ENCODE measurements at regions not wholly inside any gene's neighbourhood (a gene's known extent, or its start where the extent isn't known, plus 50 kb on each side); places are given as distances from the start of the nearest gene placed in this dataset.

GRCh38 chr13:38519229-38519911 is 167.5 kb upstream of the FREM2 start:
- no peak for DNase-seq (ENCODE audit: low read depth)

DNA sequence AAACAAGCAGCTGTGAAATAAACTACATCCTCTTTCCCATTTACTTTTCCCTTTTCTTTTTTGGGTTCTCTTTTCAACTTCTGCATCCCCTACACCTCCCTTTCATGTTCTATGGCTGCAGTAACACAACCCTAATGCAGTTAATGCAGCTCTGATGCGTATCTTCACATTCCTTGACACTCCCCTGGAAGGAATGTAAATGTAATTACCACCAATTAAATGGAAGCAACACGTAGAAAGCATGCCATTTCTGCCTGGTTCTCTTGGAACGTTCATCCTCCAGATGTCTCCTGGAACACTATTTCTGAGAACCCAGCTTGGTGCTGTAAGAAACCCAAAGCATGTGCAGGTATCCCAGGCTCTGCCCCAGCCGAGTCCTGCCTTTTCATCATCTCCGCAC is 166.8 kb upstream of the FREM2 start:
- DNase-seq (ENCODE audit: low read depth): no peak

GRCh38 chr13:38527140-38527539 is 159.7 kb upstream of the FREM2 start:
- DNase-seq (ENCODE audit: low read depth): no peak

DNA sequence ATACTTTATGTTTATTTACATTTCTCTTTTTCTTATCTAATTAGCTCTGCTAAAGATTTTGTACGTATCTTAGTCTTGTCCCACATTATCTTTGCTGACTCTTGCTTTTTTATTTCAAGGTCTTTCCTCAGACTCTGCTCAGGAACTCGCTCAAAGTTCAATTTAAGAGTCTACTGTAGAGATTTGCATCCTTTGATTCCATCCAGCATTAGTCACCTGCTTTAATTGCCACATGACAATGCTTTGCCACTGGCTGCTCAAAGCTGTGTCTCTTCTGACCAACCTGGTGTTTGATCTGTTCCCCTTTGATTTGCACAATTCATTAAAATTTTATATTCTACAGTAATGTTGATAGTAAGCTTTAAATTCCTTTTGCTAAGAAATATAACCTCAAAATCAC is 157.9 kb upstream of the FREM2 start:
- DNase-seq (ENCODE audit: low read depth): no peak

DNA sequence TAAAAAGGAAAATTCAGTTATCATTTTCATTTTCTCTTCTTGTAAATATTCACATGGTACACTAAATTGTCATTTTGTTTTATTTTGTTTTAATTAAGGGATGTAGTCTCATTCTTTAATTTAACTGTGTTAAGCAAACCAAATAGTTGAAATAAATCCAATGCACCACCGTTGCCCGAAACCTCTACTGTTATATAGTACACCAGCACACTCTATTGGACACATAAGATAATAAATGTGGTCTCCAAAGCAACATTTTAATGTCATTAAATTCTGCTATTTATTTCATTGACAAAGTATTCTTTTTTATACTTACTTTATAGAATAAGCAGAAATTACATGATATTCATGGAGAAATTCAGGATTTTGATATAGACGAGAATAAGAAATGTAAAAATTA is 156.4 kb upstream of the FREM2 start:
- peak; percentile 4 for DNase-seq (ENCODE audit: low read depth)

- no peak for DNase-seq (ENCODE audit: low read depth)
These were observed 151.6 kb upstream of the FREM2 start for GRCh38 chr13:38535261-38535660.

DNA sequence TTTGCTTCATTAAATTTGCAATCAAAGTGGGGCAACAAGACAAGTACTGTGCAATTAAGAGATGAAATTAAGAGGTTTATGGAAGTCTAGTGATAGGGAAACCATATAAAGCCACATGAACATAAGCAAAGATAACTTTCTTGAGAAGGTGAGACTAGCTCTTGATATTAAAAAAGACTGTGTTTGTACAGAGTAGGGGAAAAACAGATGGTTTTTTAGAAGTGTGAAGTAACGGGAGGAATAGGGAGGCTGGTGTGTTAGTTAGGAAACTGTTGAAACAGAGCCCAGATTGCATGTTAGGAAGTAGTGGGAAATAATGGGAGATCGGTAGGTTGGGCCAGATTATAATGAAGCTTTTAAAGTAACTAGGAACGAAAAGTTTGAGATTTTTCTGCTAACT is 149.8 kb upstream of the FREM2 start:
- DNase-seq (ENCODE audit: low read depth): no peak

DNA sequence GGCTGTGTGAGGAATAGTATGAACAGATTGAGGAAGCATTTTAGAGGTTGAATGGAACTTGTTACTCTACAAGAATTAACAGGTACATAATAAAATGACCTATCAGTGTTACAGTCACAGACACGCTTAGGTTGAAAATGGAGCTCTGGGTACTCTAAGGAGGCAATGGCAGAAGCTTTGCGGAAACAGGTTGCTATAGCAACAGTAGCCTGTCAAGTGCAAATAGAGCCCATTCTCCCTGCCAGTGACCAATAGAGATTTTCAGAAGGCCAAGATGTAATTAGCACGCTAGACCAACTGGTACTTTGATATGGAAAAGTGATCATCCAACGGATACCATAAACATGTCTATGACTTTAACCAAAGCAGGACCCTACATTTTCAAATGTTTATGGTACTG is 148.5 kb upstream of the FREM2 start:
- DNase-seq (ENCODE audit: low read depth): no peak

GRCh38 chr13:38539632-38540031 is 147.2 kb upstream of the FREM2 start:
- no peak for DNase-seq (ENCODE audit: low read depth)

- peak; percentile 15 for DNase-seq (ENCODE audit: low read depth)
These were observed 144.3 kb upstream of the FREM2 start for GRCh38 chr13:38542601-38543000.

DNA sequence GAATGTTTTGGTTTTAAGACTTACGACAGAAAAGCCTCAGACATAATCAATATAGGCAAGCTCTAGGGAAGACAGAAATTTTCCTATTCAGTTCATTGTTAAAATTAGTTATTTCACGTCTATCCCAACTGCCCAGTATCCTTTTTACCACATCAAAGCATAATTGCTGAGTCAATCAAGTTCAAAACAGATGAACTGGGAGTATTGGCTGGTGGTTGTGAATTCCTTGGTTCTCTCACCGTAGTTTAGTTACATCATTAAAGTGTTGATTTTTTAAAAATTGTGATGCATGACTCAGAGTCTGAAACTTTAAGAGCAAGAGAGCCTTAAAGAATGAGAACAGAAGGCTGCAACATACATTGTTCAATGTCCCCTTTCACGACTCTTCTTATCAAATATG is 143.3 kb upstream of the FREM2 start:
- peak; percentile 4 for DNase-seq (ENCODE audit: low read depth)

GRCh38 chr13:38563739-38564138 is 123.1 kb upstream of the FREM2 start:
- DNase-seq (ENCODE audit: low read depth): no peak

DNA sequence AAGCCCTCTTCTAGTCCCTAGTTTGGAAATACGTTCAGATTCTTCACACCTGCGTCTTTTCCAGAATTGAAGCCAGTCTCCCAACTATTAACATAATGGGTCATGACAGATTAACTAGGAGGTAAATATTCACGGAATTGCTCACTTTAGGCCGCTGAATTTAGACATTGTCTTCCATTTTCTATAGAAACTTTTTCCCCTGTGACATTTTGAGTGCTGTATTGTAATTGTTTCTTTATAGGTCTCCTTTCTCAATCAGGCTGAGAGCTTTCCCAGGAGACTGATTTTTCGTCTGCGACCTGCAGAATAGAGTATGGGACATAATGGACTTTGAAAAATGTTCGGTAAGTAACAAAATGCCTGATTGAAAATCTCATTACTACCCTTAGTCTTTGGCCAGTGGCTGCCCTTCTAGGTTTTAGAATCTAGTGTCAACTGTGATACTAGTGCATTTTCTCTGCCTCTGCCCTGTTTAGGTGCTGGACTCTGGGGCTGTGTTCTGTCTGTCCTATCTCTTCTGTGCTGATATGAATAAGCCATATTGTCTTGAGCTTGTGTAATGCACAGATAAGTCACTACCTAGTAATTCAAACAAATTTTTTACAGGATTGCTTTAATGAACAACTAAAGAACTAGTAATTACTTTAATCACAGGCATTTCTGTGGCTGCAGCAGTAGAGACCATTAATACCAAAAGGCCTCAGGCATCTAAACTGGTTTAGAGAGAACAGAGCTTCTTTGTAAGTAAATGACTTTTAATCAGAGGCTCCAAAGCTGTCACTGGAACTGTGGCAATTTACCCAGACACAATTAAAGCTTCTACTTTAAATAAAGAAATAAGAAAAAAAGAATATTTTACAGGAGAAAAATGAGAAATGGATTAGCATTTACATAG is 122.4 kb upstream of the FREM2 start:
- DNase-seq (ENCODE audit: low read depth): peak; percentile 2

- DNase-seq (ENCODE audit: low read depth): no peak
These were observed 120.9 kb upstream of the FREM2 start for GRCh38 chr13:38566023-38566422.

DNA sequence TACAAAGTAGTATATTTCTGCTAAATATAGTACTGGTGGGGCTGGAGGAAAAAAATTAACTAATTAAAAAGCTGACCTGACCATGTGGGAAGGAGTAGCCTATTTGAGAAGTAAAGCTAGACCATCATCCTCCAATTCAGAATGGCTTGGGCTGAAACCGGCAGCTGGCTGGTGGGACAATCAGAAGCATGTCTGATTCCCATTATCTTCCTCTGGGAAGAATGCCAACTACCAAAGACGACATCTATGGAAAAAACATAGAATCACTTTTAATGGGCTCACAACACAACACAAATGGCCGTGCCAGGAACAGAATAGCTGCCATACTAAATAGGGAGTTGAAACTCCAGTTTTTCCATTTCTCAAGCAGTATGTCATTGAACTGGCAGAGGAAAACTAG is 120.4 kb upstream of the FREM2 start:
- DNase-seq (ENCODE audit: low read depth): peak; percentile 1

DNA sequence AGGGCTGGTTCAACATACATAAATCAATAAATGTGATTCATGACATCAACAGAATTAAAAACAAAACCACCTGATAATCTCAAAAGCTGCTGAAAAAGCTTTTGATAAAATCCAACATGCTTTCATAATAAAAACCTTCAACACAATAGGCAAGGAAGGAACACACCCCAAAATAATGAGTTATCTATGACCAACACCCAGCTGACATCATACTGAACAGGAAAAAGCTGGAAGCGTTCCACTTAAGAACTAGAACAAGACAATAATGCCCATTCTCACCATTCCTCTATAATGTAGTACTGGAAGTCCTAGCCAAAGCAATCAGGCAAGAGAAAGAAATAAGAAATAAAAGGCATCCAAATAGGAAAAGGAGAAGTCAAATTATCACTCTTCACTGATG is 116.2 kb upstream of the FREM2 start:
- no peak for DNase-seq (ENCODE audit: low read depth)

DNA sequence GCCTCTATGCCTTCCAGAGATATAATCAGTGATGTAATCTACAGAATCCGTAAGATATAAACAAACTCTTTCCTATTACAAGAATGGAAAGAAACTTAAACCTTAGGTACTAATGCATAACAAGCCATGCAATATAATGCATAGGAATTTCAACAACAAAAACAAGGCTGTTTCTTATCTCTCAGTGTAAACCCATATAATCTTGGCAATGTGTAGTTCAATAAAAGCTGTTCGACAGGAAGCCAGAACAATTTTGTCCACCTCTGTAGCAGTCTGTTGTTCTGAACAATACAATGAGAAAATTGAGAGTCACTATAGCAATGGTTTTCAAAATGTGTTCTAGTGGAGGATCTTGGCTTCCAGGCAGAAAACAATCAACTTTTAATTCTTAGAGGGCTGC is 111.5 kb upstream of the FREM2 start:
- no peak for DNase-seq (ENCODE audit: low read depth)

GRCh38 chr13:38577048-38577447 is 109.8 kb upstream of the FREM2 start:
- peak; percentile 2 for DNase-seq (ENCODE audit: low read depth)

DNA sequence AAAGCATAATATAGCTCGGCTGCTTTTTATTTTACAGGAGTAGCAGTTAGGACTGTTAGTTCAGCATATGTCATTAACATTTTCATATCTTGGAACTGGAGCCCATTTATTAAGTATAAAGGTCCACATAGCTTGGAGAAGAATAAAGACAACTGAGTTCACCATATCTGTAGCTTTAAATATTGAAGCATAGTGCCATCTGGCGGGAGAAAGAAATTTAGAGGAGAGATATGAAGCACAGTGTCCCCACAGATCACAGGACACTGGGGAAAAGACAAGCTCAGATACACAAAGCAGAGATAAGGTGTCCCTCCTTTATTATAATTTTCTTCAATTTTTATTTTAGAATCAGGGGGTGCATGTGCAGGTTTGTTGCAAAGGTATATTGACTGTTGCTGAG is 104.7 kb upstream of the FREM2 start:
- DNase-seq (ENCODE audit: low read depth): peak; percentile 25

DNA sequence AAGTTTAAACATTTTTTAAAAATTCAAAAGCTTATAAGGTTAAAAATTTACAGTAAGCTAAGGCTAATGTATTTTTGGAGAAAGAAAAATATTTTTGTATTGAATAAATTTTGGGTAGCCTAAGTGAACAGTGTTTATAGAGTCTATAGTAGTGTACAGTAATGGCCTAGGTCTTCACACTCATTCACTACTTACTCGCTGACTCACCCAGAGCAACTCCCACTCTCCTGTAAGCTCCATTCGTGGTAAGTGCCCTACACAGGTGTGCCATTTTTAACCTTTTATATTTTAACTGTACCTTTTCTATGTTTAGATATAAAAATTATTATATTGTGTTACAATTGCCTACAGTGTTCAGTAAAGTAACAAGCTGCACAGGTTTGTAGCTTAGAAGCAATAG is 96.6 kb upstream of the FREM2 start:
- DNase-seq (ENCODE audit: low read depth): no peak

- DNase-seq (ENCODE audit: low read depth): no peak
These were observed 95.9 kb upstream of the FREM2 start for GRCh38 chr13:38590796-38591507.

DNA sequence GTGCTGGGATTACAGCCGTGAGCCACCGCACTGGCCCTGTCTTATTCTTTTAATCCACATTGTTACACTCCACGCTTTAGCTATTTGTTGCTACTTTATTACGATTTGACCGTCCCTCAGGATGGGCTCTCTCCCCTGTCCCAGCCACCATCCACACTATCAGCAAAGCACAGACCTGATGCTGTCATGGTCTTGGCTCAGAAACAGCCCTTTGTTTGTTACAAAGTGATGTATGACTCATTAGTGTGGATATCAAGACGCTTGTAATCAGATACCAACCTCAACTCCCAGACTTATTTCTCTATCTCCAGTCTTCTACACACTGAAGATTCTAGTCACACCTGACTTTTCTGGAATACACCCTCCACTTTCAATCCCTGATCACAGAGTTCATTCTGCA is 84.6 kb upstream of the FREM2 start:
- no peak for DNase-seq (ENCODE audit: low read depth)

All from RPMI7951 (cell line).